ENCODE measurements at regions not wholly inside any gene's neighbourhood (a gene's known extent, or its start where the extent isn't known, plus 50 kb on each side); places are given as distances from the start of the nearest gene placed in this dataset.
"Not testable (repeated sequence)": the region's sequence is repeated elsewhere in the genome, so short reads cannot be mapped to it uniquely, and the experiment has no call there.

DNA sequence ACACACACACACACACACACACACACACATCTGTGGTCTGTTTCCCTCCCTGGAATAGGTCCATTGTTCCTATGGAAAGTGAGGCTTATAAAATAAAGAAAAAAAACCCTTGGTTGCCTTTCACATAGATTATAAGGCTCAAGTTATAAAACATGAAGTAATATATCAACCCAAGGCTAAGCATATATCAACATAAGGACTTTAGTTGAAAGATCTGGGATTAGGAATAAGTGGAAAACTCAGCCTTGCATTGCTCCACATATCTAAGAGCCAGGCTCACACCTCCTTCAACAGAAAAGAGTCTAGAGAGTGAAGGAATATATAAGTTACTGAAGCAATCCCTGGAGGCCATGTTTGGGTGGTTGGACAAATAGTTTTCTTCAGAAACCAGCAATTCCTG lies 235.0 kb downstream of the SUCLG1 start:
- Histone ChIP-seq H3K36me3 (ENCODE audit: control insufficient read depth in 2 of 2, extremely low read depth in 1 of 2, insufficient read depth in 2 of 2, low read length in 2 of 2) (no peaks in the 10 kb centered on the region), H3K9ac (ENCODE audit: control insufficient read depth, extremely low read depth, insufficient read depth, low read length) (no peak overlapping the region), H3K4me3 (ENCODE audit: control insufficient read depth in 2 of 3, extremely low read depth in 1 of 3, insufficient read depth in 2 of 3, low read depth in 1 of 3, low read length in 3 of 3) (no peak overlapping the region), H2AFZ (ENCODE audit: control insufficient read depth, low read length) (no peak overlapping the region), H3K9me3 (ENCODE audit: control insufficient read depth, low read depth, low read length) (no peaks in the 10 kb centered on the region), H4K20me1 (ENCODE audit: control insufficient read depth, extremely low read depth, insufficient read depth, low read length) (no peaks in the 10 kb centered on the region), H3K4me1 (ENCODE audit: control insufficient read depth, extremely low read depth, insufficient read depth, low read length) (peaks cover 19% of the 10 kb centered on the region), H3K27ac (ENCODE audit: control insufficient read depth, insufficient read depth, low read length) (no peak overlapping the region), H3K9me1 (ENCODE audit: control insufficient read depth, extremely low read depth, insufficient read depth, low read length) (no peaks in the 10 kb centered on the region), H3K27me3 (ENCODE audit: control insufficient read depth, extremely low read depth, insufficient read depth, low read length) (no peaks in the 10 kb centered on the region), H3K4me2 (ENCODE audit: control insufficient read depth, extremely low read depth, insufficient read depth, low read depth, low read length) (no peak overlapping the region), H3K79me2 (ENCODE audit: control insufficient read depth, insufficient read depth, low read length) (no peaks in the 10 kb centered on the region)
- TF ChIP-seq EZH2 (IDR thresholded peaks at IDR 0.05; ENCODE audit: low read length) = no peak
- TF ChIP-seq, protein P1, sequence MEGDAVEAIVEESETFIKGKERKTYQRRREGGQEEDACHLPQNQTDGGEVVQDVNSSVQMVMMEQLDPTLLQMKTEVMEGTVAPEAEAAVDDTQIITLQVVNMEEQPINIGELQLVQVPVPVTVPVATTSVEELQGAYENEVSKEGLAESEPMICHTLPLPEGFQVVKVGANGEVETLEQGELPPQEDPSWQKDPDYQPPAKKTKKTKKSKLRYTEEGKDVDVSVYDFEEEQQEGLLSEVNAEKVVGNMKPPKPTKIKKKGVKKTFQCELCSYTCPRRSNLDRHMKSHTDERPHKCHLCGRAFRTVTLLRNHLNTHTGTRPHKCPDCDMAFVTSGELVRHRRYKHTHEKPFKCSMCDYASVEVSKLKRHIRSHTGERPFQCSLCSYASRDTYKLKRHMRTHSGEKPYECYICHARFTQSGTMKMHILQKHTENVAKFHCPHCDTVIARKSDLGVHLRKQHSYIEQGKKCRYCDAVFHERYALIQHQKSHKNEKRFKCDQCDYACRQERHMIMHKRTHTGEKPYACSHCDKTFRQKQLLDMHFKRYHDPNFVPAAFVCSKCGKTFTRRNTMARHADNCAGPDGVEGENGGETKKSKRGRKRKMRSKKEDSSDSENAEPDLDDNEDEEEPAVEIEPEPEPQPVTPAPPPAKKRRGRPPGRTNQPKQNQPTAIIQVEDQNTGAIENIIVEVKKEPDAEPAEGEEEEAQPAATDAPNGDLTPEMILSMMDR (optimal IDR thresholded peaks at IDR 0.05 in 1 of 3, IDR thresholded peaks at IDR 0.05 in 1 of 3, conservative IDR thresholded peaks at IDR 0.05 in 1 of 3; ENCODE audit: extremely low read depth in 1 of 3, insufficient read depth in 2 of 3, low read length in 3 of 3) = no peak
- dilution Hi-C loops (cut with MboI; ENCODE audit: extremely low pct_ligation_motif_present, low sequenced_read_pairs) = no loop called here
- DNase-seq (ENCODE audit: low read depth, low spot score) (no peak), FAIRE-seq (no peak)

DNA sequence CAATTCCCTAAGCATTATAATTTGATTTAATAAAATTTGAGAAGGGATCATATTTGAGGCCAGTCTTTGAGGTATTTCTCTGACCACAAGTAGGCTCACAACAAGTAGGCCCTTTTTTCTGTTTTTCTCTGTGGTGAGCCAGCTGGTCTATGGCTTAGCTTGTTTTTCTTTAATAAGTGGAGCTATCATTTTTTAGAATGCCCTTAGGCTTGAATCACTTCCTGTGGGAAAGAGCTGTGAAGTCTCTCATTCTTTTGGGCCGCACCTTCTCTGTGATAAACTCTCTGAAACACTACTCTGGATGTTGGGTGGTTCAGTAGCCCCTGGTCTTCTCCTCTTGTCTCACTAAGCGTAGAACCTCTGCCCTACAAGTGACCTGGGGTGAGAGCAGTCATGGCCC lies 235.9 kb downstream of the SUCLG1 start:
- peaks cover 19% of the 10 kb centered on the region for H3K4me1 ChIP-seq (ENCODE audit: control insufficient read depth, extremely low read depth, insufficient read depth, low read length)
- H4K20me1 ChIP-seq (ENCODE audit: control insufficient read depth, extremely low read depth, insufficient read depth, low read length) = no peaks in the 10 kb centered on the region
- H3K4me2 ChIP-seq (ENCODE audit: control insufficient read depth, extremely low read depth, insufficient read depth, low read depth, low read length) = peak overlapping the region; percentile 79
- no peak overlapping the region for H3K27ac ChIP-seq (ENCODE audit: control insufficient read depth, insufficient read depth, low read length)
- no peaks in the 10 kb centered on the region for H3K9me1 ChIP-seq (ENCODE audit: control insufficient read depth, extremely low read depth, insufficient read depth, low read length)
- no peaks in the 10 kb centered on the region for H3K79me2 ChIP-seq (ENCODE audit: control insufficient read depth, insufficient read depth, low read length)
- dilution Hi-C loops (cut with MboI; ENCODE audit: extremely low pct_ligation_motif_present, low sequenced_read_pairs) = no loop called here
- H3K27me3 ChIP-seq (ENCODE audit: control insufficient read depth, extremely low read depth, insufficient read depth, low read length) = no peaks in the 10 kb centered on the region
- TF ChIP-seq, protein P1 (optimal IDR thresholded peaks at IDR 0.05 in 1 of 3, IDR thresholded peaks at IDR 0.05 in 1 of 3, conservative IDR thresholded peaks at IDR 0.05 in 1 of 3; ENCODE audit: extremely low read depth in 1 of 3, insufficient read depth in 2 of 3, low read length in 3 of 3) = no peak
- no peak for TF ChIP-seq EZH2 (IDR thresholded peaks at IDR 0.05; ENCODE audit: low read length)
- peak; percentile 88 for FAIRE-seq
- DNase-seq (ENCODE audit: low read depth, low spot score) = peak; percentile 58
- H3K36me3 ChIP-seq (ENCODE audit: control insufficient read depth in 2 of 2, extremely low read depth in 1 of 2, insufficient read depth in 2 of 2, low read length in 2 of 2) = no peaks in the 10 kb centered on the region
- H2AFZ ChIP-seq (ENCODE audit: control insufficient read depth, low read length) = peak overlapping the region; percentile 44
- H3K4me3 ChIP-seq (ENCODE audit: control insufficient read depth in 2 of 3, extremely low read depth in 1 of 3, insufficient read depth in 2 of 3, low read depth in 1 of 3, low read length in 3 of 3) = peak overlapping the region in 1 of 3 experiments; percentile 40
- no peaks in the 10 kb centered on the region for H3K9me3 ChIP-seq (ENCODE audit: control insufficient read depth, low read depth, low read length)
- no peak overlapping the region for H3K9ac ChIP-seq (ENCODE audit: control insufficient read depth, extremely low read depth, insufficient read depth, low read length)

DNA sequence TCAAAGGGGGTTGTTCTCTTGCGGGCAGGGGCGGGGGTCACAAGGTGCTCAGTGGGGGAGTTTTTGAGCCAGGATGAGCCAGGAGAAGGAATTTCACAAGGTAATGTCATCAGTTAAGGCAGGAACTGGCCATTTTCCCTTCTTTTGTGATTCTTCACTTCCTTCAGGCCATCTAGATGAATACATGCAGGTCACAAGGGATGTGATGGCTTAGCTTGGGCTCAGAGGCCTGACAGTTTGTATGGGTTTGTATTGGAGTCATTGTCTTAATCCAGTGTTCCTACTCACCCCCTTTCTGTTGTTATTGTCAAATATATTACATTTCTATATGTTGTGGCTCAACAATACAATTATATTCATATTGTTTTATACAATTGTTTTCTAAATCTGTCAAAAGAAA lies 238.0 kb downstream of the SUCLG1 start:
- dilution Hi-C loops (cut with MboI; ENCODE audit: extremely low pct_ligation_motif_present, low sequenced_read_pairs); H3K36me3 ChIP-seq (ENCODE audit: control insufficient read depth in 2 of 2, extremely low read depth in 1 of 2, insufficient read depth in 2 of 2, low read length in 2 of 2); H3K9ac ChIP-seq (ENCODE audit: control insufficient read depth, extremely low read depth, insufficient read depth, low read length); H3K4me2 ChIP-seq (ENCODE audit: control insufficient read depth, extremely low read depth, insufficient read depth, low read depth, low read length); H4K20me1 ChIP-seq (ENCODE audit: control insufficient read depth, extremely low read depth, insufficient read depth, low read length); H3K9me1 ChIP-seq (ENCODE audit: control insufficient read depth, extremely low read depth, insufficient read depth, low read length); H3K4me3 ChIP-seq (ENCODE audit: control insufficient read depth in 2 of 3, extremely low read depth in 1 of 3, insufficient read depth in 2 of 3, low read depth in 1 of 3, low read length in 3 of 3); DNase-seq (ENCODE audit: low read depth, low spot score); H3K9me3 ChIP-seq (ENCODE audit: control insufficient read depth, low read depth, low read length); H3K27me3 ChIP-seq (ENCODE audit: control insufficient read depth, extremely low read depth, insufficient read depth, low read length); H3K79me2 ChIP-seq (ENCODE audit: control insufficient read depth, insufficient read depth, low read length); FAIRE-seq; H3K27ac ChIP-seq (ENCODE audit: control insufficient read depth, insufficient read depth, low read length); H2AFZ ChIP-seq (ENCODE audit: control insufficient read depth, low read length): not testable (repeated sequence)
- H3K4me1 ChIP-seq (ENCODE audit: control insufficient read depth, extremely low read depth, insufficient read depth, low read length) = peaks cover 19% of the 10 kb centered on the region
